22Rv1 (cell line): ENCODE measurements at regions not wholly inside any gene's neighbourhood (a gene's known extent, or its start where the extent isn't known, plus 50 kb on each side); places are given as distances from the start of the nearest gene placed in this dataset.

Source experiments
- H3K27ac ChIP-seq: fragments of 450-650 bp; 2 replicates; pipeline ENCODE4 v1.5.1; 2017
- CTCF ChIP-seq: fragments of 450-650 bp; IDR thresholded peaks from 2 replicates; pipeline ENCODE4 v1.5.1; 2017; ENCODE audit warnings: mild to moderate bottlenecking
- ZFX ChIP-seq: fragments of 450-650 bp; IDR thresholded peaks from 2 replicates; pipeline ENCODE4 v1.6.1; 2017; ENCODE audit warnings: antibody characterized with exemption, borderline replicate concordance

GRCh38 chr20:60967431-60968316, 284.4 kb upstream of the CDH4 start:
- TF ChIP-seq CTCF (no peak), ZFX (no peak)
- H3K27ac ChIP-seq = no peak overlapping the region

- H3K27ac ChIP-seq = no peak overlapping the region
- no peak for TF ChIP-seq ZFX
- no peak for TF ChIP-seq CTCF
These were observed 283.0 kb upstream of the CDH4 start for GRCh38 chr20:60968853-60969720.

DNA sequence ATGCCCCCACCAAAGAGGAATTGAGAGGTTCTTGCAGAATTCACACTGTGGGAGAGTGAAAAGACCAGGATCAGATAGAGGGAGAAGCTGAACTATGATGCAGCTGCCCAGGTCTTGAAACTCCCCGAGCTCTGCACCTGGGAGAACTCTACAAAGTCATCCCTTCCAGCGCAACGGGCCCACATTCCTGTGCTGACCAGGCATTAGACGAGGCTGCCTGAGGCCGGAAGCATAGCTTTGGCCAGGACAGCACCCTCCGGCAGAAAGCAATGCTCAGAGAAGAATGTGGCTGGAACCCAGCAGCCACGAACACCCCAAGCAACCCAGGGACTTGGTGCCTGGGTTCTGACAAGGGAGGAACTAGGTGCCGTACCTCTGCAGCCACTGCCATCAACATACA, 281.5 kb upstream of the CDH4 start:
- H3K27ac ChIP-seq = no peak overlapping the region
- TF ChIP-seq ZFX = no peak
- TF ChIP-seq CTCF = no peak

GRCh38 chr20:60974022-60974421, 278.0 kb upstream of the CDH4 start:
- TF ChIP-seq ZFX (no peak), CTCF (no peak)
- no peak overlapping the region for H3K27ac ChIP-seq

GRCh38 chr20:60974441-60974945, 277.6 kb upstream of the CDH4 start:
- TF ChIP-seq ZFX (no peak), CTCF (no peak)
- H3K27ac ChIP-seq = no peak overlapping the region

DNA sequence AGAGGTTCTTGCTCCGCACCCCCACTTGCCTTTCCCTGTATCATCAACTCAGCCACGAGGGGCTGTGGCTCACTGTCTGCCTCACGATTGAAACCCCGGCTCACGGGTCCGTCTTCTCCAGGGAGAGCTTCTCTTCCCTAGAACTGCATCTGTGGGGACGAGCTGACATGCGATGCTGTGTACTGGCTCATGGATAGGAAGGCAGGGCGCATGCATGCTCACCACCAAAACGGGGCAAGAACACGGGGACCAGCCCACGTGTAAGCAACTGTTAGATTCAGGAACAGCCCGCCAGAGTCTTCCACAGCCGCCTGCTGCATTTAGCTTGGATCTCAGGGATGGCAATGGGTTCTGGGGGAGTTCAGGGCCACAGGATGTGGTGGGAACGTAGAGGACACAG, 275.9 kb upstream of the CDH4 start:
- no peak for TF ChIP-seq CTCF
- no peak for TF ChIP-seq ZFX
- no peak overlapping the region for H3K27ac ChIP-seq
